HT-29 (cell line): ENCODE measurements at regions not wholly inside any gene's neighbourhood (a gene's known extent, or its start where the extent isn't known, plus 50 kb on each side); places are given as distances from the start of the nearest gene placed in this dataset.

ENCODE experiments used
- DNase-seq: peaks from one replicate; pipeline ENCODE4 v3.0.0-alpha.2; 2015; ENCODE audit warnings: low spot score

- DNase-seq, result no peak
Measured at GRCh38 chr12:77406219-77406905, 341.0 kb upstream of the E2F7 start.

GRCh38 chr12:77402716-77403115 lies 337.3 kb upstream of the E2F7 start:
- DNase-seq, result peak; percentile 7

GRCh38 chr12:77401770-77402081 lies 336.4 kb upstream of the E2F7 start:
- no peak for DNase-seq

GRCh38 chr12:77401064-77401769 lies 335.8 kb upstream of the E2F7 start:
- no peak for DNase-seq

- no peak for DNase-seq
Measured at GRCh38 chr12:77392467-77393088, 327.2 kb upstream of the E2F7 start.

GRCh38 chr12:77388445-77389265 lies 323.3 kb upstream of the E2F7 start:
- DNase-seq, result no peak

- no peak for DNase-seq
Measured at GRCh38 chr12:77387671-77388070, 322.3 kb upstream of the E2F7 start.

- DNase-seq, result no peak
Measured at GRCh38 chr12:77387214-77387613, 321.8 kb upstream of the E2F7 start.

- no peak for DNase-seq
Measured at GRCh38 chr12:77384941-77385340, 319.6 kb upstream of the E2F7 start.

- no peak for DNase-seq
Measured at GRCh38 chr12:77382096-77382742, 316.9 kb upstream of the E2F7 start.

GRCh38 chr12:77377622-77378021 lies 312.3 kb upstream of the E2F7 start:
- no peak for DNase-seq

- no peak for DNase-seq
Measured at GRCh38 chr12:77377116-77377515, 311.7 kb upstream of the E2F7 start.

- DNase-seq, result no peak
Measured at GRCh38 chr12:77374673-77375072, 309.3 kb upstream of the E2F7 start.

GRCh38 chr12:77372494-77372893 lies 307.1 kb upstream of the E2F7 start:
- DNase-seq, result no peak

- DNase-seq, result no peak
Measured at GRCh38 chr12:77372026-77372425, 306.7 kb upstream of the E2F7 start.

GRCh38 chr12:77368379-77368778 lies 303.0 kb upstream of the E2F7 start:
- no peak for DNase-seq

- DNase-seq, result no peak
Measured at GRCh38 chr12:77366616-77367015, 301.2 kb upstream of the E2F7 start.

- DNase-seq, result no peak
Measured at GRCh38 chr12:77364400-77364799, 299.0 kb upstream of the E2F7 start.

GRCh38 chr12:77362509-77363210 lies 297.3 kb upstream of the E2F7 start:
- DNase-seq, result no peak

- DNase-seq, result no peak
Measured at GRCh38 chr12:77357655-77358054, 292.3 kb upstream of the E2F7 start.

- DNase-seq, result no peak
Measured at GRCh38 chr12:77354766-77355362, 289.5 kb upstream of the E2F7 start.
